Dermis blood vessel endothelial cell (primary cell): ENCODE measurements at regions not wholly inside any gene's neighbourhood (a gene's known extent, or its start where the extent isn't known, plus 50 kb on each side); places are given as distances from the start of the nearest gene placed in this dataset.

Experiments used
- DNase-seq: peaks from one replicate; pipeline ENCODE4 v3.0.0; 2010

- no peak for DNase-seq
These were observed 280.4 kb downstream of the GALC start for GRCh38 chr14:87712396-87713090.

GRCh38 chr14:87705439-87705896 is 287.5 kb downstream of the GALC start:
- no peak for DNase-seq

DNA sequence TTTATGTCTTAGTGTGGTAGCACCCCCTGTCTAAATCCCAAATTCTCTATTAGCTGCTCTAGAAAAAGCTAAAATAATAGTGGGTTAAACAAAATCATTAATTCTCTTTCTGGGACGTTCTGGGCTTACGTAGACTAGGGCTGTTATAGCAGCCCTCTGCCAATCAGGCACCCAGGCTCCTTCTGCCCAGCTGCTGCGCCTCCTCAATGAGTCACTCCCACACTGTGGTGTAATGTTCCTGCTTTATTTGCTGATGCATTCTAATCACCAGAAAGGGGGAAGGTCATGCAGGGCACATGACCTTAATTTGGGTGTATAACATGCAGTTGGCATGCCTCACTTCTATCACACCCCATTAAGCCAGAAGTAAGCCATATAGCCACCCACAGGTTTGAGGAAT is 294.5 kb downstream of the GALC start:
- DNase-seq: no peak

- DNase-seq: no peak
These were observed 296.5 kb downstream of the GALC start for GRCh38 chr14:87696485-87696884.

DNA sequence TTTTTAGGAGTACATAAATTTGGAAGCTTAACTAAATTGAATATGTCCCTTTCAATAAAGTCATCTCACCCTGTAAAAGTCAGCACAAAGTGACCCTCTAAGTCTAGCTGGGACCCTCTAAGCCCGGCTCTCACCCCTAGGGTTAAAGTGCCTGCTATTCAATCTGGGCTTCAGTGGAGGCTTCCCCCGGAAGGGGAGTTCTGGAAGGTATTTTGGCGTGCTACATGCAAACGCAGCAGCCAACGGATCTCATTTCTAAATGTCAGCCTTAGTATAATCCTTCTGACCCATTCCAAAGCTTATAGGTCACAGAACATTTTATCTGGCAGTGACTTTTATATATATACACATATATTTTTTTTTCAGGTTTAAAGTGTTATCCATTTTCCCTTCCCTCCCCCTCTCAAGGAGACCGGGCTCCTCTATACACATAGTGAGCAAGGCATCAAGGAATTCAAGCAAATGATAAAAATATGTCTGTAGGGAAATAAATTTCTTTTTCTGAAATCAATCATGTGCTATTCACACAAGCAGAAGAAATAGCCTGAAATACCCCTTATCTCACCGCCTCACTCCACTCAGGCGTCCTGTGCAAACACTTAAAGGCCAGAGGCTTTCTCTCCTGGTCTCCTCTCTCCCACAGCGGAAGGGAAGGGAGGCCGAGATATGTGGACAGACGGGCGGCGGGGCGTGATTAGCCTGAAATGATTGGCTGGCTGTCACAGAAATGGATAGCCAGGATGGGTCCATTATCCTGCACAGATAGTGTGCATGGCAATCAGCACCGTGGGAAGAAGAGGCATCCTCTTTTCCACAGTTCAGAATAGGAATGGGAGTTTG is 301.7 kb downstream of the GALC start:
- no peak for DNase-seq

DNA sequence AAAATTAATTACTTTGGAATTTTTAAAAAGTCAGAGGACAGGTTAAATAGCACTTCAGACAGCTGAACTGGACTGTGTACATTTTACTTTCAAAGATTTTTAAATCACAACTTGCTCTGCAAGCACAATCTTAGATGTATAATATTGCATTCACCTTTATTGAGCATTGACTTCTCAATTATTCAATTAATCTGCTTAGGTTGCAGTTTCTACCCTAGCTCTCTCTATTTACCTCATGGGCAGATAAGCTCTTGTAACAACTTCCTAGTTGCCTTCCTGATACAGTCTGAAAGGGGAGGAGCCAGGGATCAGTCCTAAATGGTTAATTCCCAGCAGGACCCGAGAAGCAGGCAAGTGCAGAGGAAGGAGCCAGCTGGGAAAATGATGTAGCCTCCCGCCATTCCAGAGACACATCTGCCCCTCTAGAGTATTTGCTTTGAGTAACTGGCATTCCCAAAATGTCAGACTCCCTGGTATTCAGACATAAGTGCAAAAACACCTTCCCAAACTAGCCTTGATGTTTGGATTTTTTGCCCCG is 302.8 kb downstream of the GALC start:
- DNase-seq: no peak

DNA sequence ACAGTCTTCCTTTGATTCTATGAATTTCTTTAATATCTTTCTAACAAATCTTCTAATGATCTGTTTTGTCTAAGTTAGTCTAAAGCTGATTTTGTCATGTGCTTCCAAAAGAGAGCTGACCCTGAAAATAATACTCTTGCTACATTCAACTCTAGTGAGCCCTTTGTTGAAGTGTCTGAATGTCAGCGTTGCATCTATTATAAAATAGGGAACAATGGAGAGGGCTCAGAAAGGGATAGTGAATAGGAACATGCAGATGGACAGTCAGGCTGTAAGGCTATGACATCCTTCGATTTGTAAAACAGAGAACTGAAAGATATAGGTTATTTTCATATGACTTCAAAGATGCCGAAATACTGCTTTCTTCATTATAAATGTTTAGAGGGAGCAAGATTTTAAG is 304.5 kb downstream of the GALC start:
- DNase-seq: no peak

DNA sequence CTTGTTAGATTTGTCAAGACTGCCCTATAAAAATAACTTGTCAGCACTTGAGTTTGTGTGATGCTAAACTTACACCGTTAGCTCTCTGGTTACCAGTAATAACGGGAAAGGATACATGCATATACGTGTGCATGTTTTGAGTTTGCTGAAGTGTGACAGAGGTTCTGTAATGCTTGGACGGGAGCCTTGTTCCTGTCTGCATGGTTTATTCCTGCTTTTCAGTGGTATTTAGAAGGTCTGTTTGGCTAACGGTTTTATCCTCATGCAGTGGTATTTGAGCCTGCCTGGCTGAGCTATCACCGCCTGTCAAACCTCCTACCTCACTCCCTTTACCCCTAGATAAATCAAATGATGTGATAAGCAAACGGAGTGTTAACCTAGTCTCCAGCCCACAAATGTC is 305.6 kb downstream of the GALC start:
- DNase-seq: no peak

- DNase-seq: no peak
These were observed 306.2 kb downstream of the GALC start for GRCh38 chr14:87686746-87687145.

- no peak for DNase-seq
These were observed 313.1 kb downstream of the GALC start for GRCh38 chr14:87679866-87680265.

- no peak for DNase-seq
These were observed 314.4 kb downstream of the GALC start for GRCh38 chr14:87678624-87679023.

DNA sequence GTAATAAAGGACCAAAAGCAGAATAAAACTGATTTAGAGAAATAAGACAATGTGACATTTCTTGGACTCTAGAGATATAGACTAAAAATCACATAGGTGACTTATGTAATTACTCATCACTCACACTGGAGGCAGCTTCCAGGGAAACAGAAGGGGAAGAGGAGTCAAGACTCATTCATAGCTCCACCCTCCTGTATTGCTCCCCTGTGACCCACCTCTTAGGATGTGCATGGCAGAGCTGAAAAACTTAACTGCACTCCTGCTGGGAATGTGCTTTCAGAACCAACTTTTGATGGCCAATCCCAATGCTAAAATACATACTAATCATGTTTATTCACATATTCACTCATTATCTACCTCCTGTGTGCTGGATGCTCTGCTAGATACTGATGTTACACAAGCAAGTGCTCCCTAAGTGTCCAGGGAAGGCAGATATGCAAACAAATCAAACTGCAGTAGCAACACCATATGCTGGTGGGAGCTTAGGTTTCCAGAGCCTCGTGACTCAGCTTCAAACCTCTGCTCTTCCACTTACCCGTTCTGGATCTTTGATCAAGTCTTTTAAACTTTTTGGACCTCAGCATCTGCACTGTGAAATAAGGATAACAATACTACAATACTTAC is 316.1 kb downstream of the GALC start:
- DNase-seq: no peak

- no peak for DNase-seq
These were observed 325.3 kb downstream of the GALC start for GRCh38 chr14:87667659-87668058.

DNA sequence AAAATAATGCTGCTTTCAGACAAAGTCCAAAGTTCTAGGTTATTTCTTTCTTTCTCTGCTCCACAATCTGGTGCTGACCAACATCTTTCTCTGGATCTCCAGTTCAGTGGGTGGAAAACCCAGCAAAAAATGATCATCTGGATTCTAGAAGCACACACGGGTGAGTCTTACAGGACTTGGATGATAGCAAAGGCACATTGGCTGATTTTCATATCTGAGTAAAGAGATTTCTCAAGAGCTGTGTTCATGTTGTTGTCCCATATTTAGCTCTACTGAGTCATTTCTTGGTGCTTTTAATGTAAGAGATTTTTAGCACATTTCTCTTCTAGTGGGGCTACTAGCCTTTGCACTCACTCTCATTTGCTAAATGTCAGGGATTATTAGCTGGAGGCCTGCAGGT is 336.7 kb downstream of the GALC start:
- no peak for DNase-seq

DNA sequence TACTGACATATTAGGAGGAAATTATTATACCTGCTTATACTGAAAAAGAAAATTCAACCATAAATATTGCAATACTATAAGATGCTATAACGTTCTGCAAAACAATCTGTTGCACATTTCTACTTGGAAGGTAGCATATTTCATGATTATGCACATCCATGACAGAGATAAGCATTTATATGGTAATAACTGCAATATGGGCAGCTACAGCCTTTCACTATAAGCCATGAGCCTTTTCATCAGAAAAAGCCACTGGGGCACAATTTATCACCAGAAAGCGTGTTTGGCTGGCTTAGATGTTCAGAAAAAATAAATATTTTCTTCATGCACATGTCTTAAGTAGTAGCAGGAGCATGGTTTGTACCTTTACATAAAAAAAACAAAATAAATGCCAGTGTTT is 340.7 kb downstream of the GALC start:
- no peak for DNase-seq

DNA sequence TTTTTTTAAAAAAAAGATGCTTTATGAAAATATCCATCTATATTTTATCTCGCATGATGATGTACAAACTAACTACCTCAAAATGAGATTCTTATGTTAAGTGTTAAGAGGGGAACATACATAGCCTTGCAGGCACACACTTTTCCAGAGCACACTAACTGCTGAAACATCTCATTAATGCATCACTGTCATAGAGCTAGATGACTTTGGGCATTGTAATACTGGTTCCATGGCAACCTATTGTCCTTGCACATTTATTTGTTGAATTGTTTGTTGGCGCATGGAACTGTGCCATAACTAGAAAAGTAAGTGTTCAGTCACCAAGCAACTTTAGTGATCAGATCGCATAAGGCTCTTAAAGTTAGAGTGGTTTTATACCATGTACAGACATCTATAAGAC is 348.3 kb downstream of the GALC start:
- no peak for DNase-seq

DNA sequence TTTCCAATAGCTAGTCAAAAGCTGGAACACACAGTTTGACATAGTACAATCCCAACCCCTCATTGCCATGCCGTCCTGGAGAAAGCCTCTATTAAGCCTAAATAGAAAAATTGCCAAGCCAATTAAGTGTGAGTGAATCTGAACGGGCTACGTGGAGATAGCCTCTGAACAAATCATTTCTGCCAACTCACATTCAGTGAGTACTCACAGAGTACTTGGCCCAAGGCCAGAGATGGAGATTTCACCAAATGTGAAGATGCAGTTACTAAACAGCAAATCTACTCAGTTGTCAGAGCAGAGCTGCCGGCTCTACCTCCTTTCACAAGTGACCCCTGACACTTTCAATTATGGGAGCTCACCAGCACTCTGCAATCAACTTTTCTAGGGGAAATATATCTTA is 350.0 kb downstream of the GALC start:
- no peak for DNase-seq

DNA sequence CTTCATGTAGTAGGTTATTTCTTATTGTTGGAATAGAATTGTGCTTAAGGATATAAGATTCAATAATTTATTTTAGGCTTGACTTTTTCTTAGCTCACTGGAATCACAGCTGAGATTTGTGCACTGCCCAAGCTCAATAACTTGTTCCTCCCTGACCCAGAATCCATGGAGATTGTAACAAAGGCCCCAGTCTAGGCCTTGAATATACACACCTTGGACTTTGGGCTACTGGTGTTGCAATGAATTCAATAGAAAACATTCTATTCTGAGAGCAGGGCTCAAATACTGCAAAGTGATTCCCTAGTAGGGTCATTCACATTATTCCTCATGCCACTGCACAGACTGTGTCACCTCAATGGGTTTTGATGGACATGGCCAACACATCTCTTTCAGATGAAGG is 352.4 kb downstream of the GALC start:
- DNase-seq: no peak

DNA sequence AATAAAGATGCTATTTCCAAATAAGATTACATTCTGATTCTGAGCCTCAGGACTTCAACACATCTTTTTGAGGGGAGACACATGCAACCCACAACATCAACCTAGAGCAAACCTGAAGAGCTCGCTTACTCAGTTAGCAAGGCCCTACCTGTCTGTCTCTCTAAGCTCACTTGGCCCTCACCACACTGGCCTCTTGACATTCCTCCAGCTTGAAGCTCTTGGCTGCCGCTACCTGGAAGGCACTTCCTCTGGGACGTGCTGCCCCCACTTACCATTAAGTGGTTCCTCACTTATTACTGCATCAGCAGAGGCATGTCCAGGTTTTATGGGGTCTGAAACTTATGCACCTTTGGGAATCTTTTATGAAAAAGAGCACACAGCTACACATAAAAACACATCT is 354.8 kb downstream of the GALC start:
- no peak for DNase-seq

DNA sequence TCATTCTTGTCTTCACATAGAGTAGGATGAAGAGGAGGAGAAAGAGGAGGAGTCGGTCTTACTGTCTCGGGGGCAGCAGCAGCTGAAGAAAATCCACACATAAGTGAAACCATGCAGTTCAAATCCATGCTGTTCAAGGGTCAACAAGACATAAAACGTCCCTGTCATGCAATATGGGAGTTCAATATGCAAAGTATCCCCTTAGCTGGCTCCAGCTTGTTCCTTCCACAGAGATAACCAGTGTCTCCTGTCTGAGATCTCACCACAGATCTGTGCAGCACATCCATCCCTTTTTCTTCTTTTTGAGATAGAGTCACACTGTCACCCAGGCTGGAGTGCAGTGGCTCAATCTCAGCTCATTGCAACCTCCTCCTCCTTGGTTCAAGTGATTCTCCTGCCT is 357.5 kb downstream of the GALC start:
- no peak for DNase-seq

GRCh38 chr14:87632796-87633195 is 360.2 kb downstream of the GALC start:
- DNase-seq: no peak

DNA sequence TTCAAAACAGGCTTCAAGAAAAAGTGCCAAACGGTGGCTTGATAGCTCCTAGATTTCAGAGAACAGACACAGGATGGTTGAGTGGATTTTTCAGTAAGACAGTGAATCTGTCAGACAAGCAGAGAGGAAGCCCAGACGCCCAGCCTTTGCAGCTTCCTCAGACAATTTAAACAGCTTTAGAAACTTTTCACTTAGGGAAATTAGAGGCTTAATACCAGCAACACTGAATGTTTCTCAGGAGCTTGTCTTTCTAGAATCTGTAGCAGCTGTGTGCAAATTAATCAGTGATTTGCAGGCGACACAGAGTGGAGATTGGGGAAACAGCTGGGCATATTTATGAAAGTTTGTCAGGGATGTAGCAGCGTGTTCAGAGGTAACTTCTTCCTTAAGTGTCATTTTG is 362.1 kb downstream of the GALC start:
- DNase-seq: no peak

GRCh38 chr14:87629788-87630187 is 363.2 kb downstream of the GALC start:
- DNase-seq: no peak

- no peak for DNase-seq
These were observed 364.2 kb downstream of the GALC start for GRCh38 chr14:87628780-87629179.
